ENCODE measurements at regions not wholly inside any gene's neighbourhood (a gene's known extent, or its start where the extent isn't known, plus 50 kb on each side); places are given as distances from the start of the nearest gene placed in this dataset.
"Not testable (repeated sequence)": the region's sequence is repeated elsewhere in the genome, so short reads cannot be mapped to it uniquely, and the experiment has no call there.

DNA sequence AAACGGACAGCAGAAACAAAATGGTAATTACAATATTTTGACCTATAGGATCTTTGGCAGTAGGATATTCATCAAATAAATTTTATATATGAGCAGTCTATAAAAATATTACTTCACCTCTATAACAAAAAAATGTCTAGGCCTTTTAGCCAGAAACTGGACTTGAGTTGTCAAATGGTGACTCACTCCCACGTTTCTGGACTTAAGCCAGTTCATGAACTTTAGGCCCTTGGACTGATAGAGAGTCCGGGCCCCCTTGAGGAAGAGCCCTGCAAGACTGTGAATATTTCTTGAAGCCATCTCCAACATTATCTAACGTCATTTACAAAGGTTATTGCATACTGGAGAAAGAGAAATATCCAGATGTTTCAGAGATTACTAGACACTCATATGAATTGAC is 106.8 kb upstream of the FAM47A start:
- no peak overlapping the region for H3K27ac ChIP-seq (ENCODE audit: low read length)
- H3K79me2 ChIP-seq (ENCODE audit: insufficient read depth, low read length), result no peaks in the 10 kb centered on the region
- H3K9ac ChIP-seq (ENCODE audit: low read depth, low read length), result no peak overlapping the region
- no peaks in the 10 kb centered on the region for H3K36me3 ChIP-seq (ENCODE audit: insufficient read depth, low read length)
- no peaks in the 10 kb centered on the region for H4K20me1 ChIP-seq (ENCODE audit: insufficient read depth, low read length)
- no peak for DNase-seq
- TF ChIP-seq EZH2 (IDR thresholded peaks at IDR 0.05; ENCODE audit: borderline replicate concordance, low read depth, low read length, severe bottlenecking), result no peak
- TF ChIP-seq, protein P1, sequence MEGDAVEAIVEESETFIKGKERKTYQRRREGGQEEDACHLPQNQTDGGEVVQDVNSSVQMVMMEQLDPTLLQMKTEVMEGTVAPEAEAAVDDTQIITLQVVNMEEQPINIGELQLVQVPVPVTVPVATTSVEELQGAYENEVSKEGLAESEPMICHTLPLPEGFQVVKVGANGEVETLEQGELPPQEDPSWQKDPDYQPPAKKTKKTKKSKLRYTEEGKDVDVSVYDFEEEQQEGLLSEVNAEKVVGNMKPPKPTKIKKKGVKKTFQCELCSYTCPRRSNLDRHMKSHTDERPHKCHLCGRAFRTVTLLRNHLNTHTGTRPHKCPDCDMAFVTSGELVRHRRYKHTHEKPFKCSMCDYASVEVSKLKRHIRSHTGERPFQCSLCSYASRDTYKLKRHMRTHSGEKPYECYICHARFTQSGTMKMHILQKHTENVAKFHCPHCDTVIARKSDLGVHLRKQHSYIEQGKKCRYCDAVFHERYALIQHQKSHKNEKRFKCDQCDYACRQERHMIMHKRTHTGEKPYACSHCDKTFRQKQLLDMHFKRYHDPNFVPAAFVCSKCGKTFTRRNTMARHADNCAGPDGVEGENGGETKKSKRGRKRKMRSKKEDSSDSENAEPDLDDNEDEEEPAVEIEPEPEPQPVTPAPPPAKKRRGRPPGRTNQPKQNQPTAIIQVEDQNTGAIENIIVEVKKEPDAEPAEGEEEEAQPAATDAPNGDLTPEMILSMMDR (IDR thresholded peaks at IDR 0.05; ENCODE audit: borderline replicate concordance, extremely low read depth, low read length, poor library complexity, severe bottlenecking), result no peak
- no peak overlapping the region for H3K4me2 ChIP-seq (ENCODE audit: insufficient read depth, low read length)
- no peak overlapping the region for H3K4me3 ChIP-seq (ENCODE audit: low read depth in 1 of 2, low read length in 2 of 2)
- no peaks in the 10 kb centered on the region for H3K27me3 ChIP-seq (ENCODE audit: insufficient read depth, low read length, poor library complexity)
- no peaks in the 10 kb centered on the region for H3K9me3 ChIP-seq (ENCODE audit: insufficient read depth, low read length, severe bottlenecking)
- no peaks in the 10 kb centered on the region for H3K4me1 ChIP-seq (ENCODE audit: insufficient read depth, low read length)
- ATAC-seq (ENCODE audit: insufficient read depth, low read depth), result no peak
- no peak overlapping the region for H2AFZ ChIP-seq (ENCODE audit: low read depth, low read length)

DNA sequence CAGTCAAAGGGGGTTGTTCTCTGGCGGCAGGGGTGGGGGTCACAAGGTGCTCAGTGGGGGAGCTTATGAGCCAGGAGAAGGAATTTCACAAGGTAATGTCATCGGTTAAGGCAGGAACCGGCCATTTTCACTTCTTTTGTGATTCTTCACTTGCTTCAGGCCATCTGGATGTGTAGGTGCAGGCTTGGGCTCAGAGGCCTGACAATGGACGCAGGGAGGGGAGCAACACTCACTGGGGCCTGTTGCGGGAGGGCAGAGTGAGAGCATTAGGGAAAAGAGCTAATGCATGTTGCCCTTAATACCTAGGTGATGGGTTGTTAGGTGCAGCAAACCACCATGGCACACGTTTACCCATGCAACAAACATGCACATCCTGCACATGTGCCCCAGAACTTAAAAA is 98.0 kb upstream of the FAM47A start:
- H3K27me3 ChIP-seq (ENCODE audit: insufficient read depth, low read length, poor library complexity); H3K4me2 ChIP-seq (ENCODE audit: insufficient read depth, low read length); H4K20me1 ChIP-seq (ENCODE audit: insufficient read depth, low read length); H3K9ac ChIP-seq (ENCODE audit: low read depth, low read length); H3K9me3 ChIP-seq (ENCODE audit: insufficient read depth, low read length, severe bottlenecking); H3K4me3 ChIP-seq (ENCODE audit: low read depth in 1 of 2, low read length in 2 of 2); ATAC-seq (ENCODE audit: insufficient read depth, low read depth); H2AFZ ChIP-seq (ENCODE audit: low read depth, low read length); DNase-seq; H3K27ac ChIP-seq (ENCODE audit: low read length); H3K79me2 ChIP-seq (ENCODE audit: insufficient read depth, low read length); H3K4me1 ChIP-seq (ENCODE audit: insufficient read depth, low read length); H3K36me3 ChIP-seq (ENCODE audit: insufficient read depth, low read length): not testable (repeated sequence)

DNA sequence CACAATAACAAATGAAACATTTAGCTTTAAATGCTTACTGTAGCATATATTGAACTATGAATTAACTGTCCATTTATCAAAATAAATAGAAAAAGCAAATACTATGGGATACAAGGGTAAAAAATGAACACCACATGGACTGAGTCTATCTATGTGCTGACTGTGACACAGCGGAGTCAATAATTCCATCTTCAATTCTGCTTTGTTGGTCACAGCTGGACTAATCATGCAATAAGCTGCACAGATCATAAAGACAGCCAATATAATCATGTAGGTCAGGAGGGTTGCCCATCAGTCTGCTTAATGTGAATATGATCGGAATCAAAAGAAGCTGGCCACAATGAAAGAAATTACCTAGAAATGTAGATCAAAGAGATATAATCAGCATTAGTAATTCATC is 95.7 kb upstream of the FAM47A start:
- Histone ChIP-seq H3K27ac (ENCODE audit: low read length) (no peak overlapping the region), H2AFZ (ENCODE audit: low read depth, low read length) (no peak overlapping the region), H3K4me1 (ENCODE audit: insufficient read depth, low read length) (no peaks in the 10 kb centered on the region), H3K36me3 (ENCODE audit: insufficient read depth, low read length) (no peaks in the 10 kb centered on the region), H4K20me1 (ENCODE audit: insufficient read depth, low read length) (no peaks in the 10 kb centered on the region), H3K27me3 (ENCODE audit: insufficient read depth, low read length, poor library complexity) (no peaks in the 10 kb centered on the region), H3K79me2 (ENCODE audit: insufficient read depth, low read length) (no peaks in the 10 kb centered on the region), H3K9ac (ENCODE audit: low read depth, low read length) (no peak overlapping the region), H3K4me2 (ENCODE audit: insufficient read depth, low read length) (no peak overlapping the region), H3K4me3 (ENCODE audit: low read depth in 1 of 2, low read length in 2 of 2) (no peak overlapping the region), H3K9me3 (ENCODE audit: insufficient read depth, low read length, severe bottlenecking) (no peaks in the 10 kb centered on the region)
- ATAC-seq (ENCODE audit: insufficient read depth, low read depth) (no peak), DNase-seq (no peak)
- no peak for TF ChIP-seq EZH2 (IDR thresholded peaks at IDR 0.05; ENCODE audit: borderline replicate concordance, low read depth, low read length, severe bottlenecking)
- TF ChIP-seq, protein P1 (IDR thresholded peaks at IDR 0.05; ENCODE audit: borderline replicate concordance, extremely low read depth, low read length, poor library complexity, severe bottlenecking), result no peak

DNA sequence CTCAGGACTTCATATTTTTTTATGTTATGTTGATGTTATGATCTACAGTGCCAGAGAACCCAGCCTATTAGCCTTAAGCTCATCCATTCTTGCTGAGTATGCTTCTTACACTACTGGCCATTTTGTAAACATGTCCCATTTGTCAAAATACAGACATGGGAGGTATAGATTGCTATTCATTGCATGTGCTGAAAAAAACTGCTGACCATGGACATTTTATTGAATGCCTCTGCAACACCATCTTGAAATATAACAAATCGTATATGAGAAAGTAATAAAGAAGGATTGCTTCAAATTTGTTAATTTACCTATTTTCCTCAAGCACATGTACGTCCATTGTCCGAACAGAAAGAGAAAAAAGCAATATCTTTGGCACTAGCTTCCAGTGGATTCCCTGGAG is 91.5 kb upstream of the FAM47A start:
- Histone ChIP-seq H3K9me3 (ENCODE audit: insufficient read depth, low read length, severe bottlenecking) (no peaks in the 10 kb centered on the region), H3K27ac (ENCODE audit: low read length) (no peak overlapping the region), H2AFZ (ENCODE audit: low read depth, low read length) (no peak overlapping the region), H4K20me1 (ENCODE audit: insufficient read depth, low read length) (no peaks in the 10 kb centered on the region), H3K9ac (ENCODE audit: low read depth, low read length) (no peak overlapping the region), H3K4me1 (ENCODE audit: insufficient read depth, low read length) (no peaks in the 10 kb centered on the region), H3K27me3 (ENCODE audit: insufficient read depth, low read length, poor library complexity) (no peaks in the 10 kb centered on the region), H3K4me3 (ENCODE audit: low read depth in 1 of 2, low read length in 2 of 2) (no peak overlapping the region), H3K4me2 (ENCODE audit: insufficient read depth, low read length) (no peak overlapping the region), H3K36me3 (ENCODE audit: insufficient read depth, low read length) (no peaks in the 10 kb centered on the region), H3K79me2 (ENCODE audit: insufficient read depth, low read length) (no peaks in the 10 kb centered on the region)
- no peak for DNase-seq
- TF ChIP-seq, protein P1 (IDR thresholded peaks at IDR 0.05; ENCODE audit: borderline replicate concordance, extremely low read depth, low read length, poor library complexity, severe bottlenecking), result no peak
- TF ChIP-seq EZH2 (IDR thresholded peaks at IDR 0.05; ENCODE audit: borderline replicate concordance, low read depth, low read length, severe bottlenecking), result no peak
- no peak for ATAC-seq (ENCODE audit: insufficient read depth, low read depth)

Measured in DND-41 (cell line).